ENCODE measurements at regions not wholly inside any gene's neighbourhood (a gene's known extent, or its start where the extent isn't known, plus 50 kb on each side); places are given as distances from the start of the nearest gene placed in this dataset.
"Not testable (repeated sequence)": the region's sequence is repeated elsewhere in the genome, so short reads cannot be mapped to it uniquely, and the experiment has no call there.

DNA sequence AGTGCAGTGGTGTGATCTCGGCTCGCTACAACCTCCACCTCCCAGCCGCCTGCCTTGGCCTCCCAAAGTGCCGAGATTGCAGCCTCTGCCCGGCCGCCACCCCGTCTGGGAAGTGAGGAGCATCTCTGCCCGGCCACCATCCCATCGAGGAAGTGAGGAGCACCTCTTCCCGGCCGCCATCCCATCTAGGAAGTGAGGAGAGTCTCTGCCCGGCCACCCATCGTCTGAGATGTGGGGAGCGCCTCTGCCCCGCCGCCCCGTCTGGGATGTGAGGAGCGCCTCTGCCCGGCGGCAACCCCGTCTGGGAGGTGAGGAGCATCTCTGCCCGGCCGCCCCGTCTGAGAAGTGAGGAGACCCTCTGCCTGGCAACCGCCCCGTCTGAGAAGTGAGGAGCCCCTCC, 88.5 kb upstream of the DCAF12L1 start:
- DNase-seq (ENCODE audit: low spot score): not testable (repeated sequence)

DNA sequence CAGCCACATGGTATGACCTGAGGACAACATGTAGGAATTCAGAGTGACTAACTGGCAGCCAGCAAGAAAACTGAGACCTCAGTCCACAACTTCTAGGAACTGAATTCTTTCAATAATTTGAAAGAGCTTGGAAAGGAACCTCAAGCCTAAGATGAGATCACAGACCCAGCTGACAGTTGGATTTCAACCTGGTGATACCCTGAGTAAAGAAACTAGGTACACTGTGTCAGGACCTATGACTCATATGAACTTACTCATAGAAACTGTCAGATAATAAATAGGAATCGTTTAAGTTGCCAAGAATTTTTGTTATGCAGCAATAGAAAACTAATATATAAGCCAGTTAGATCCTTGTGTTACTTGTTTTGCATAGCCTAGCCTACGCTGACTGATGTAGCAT, 102.4 kb upstream of the DCAF12L1 start:
- peak; percentile 14 for DNase-seq (ENCODE audit: low spot score)

DNA sequence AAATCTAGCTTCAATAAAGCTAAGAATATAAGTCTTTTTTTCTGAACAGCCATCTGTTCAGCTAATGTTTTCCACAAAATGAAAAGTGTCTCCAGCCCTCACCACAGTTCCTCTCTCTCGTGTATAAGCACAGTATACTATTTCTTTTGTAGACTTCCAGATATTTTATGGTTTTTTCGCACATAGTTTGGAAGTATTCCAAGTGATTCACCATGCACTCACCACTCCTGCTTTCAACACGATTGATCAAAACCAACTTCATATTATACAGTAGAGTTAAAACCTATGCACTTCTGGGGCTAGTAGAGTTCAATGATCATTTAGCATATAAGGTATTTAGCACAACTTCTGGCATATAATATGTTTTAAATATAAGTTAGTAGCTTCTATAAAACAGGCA, 105.8 kb upstream of the DCAF12L1 start:
- peak; percentile 7 for DNase-seq (ENCODE audit: low spot score)

DNA sequence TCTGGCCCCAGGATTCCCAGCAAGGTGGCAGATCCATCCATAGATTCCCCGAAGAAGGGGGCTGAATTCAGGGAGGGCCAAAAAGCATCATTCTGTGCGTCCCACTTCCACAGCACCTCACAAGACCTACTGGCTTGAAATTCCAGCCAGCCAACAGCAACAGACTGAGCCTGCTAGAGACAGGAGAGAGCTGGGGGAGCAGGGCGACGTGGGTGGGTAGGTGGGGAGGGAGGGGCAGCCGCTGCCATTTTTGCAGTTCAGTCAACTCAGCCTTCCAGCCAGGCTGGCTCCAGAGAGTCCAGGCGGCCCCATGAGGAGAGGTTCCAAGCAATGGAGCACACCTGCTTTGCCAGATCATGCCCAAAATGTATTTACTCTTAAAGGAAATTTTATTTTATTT, 117.6 kb upstream of the DCAF12L1 start:
- DNase-seq (ENCODE audit: low spot score): no peak

DNA sequence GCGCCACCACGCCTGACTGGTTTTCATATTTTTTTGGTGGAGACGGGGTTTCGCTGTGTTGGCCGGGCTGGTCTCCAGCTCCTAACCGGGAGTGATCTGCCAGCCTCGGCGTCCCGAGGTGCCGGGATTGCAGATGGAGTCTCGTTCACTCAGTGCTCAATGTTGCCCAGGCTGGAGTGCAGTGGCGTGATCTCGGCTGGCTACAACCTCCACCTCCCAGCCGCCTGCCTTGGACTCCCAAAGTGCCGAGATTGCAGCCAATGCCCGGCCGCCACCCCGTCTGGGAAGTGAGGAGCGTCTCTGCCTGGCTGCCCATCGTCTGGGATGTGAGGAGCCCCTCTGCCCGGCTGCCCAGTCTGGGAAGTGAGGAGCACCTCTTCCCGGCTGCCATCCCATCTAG, 120.8 kb upstream of the DCAF12L1 start:
- not testable (repeated sequence) for DNase-seq (ENCODE audit: low spot score)

DNA sequence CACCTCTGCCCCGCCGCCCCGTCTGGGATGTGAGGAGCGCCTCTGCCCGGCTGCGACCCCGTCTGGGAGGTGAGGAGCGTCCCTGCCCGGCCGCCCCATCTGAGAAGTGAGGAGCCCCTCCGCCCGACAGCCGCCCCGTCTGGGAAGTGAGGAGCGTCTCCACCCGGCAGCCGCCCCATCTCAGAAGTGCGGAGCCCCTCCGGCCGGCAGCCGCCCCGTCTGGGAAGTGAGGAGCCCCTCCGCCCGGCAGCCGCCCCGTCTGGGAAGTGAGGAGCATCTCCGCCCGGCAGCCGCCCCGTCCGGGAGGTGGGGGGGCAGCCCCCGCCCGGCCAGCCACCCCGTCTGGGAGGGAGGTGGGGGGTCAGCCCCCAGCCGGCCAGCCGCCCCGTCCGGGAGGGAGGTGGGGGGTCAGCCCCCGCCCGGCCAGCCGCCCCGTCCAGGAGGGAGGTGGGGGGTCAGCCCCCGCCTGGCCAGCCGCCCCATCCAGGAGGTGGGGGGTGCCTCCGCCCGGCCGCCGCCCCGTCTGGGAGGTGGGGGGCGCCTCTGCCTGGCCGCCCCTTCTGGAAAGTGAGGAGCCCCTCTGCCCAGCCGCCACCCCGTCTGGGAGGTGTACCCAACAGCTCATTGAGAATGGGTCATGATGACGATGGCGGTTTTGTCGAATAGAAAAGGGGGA, 121.3 kb upstream of the DCAF12L1 start:
- not testable (repeated sequence) for DNase-seq (ENCODE audit: low spot score)

DNA sequence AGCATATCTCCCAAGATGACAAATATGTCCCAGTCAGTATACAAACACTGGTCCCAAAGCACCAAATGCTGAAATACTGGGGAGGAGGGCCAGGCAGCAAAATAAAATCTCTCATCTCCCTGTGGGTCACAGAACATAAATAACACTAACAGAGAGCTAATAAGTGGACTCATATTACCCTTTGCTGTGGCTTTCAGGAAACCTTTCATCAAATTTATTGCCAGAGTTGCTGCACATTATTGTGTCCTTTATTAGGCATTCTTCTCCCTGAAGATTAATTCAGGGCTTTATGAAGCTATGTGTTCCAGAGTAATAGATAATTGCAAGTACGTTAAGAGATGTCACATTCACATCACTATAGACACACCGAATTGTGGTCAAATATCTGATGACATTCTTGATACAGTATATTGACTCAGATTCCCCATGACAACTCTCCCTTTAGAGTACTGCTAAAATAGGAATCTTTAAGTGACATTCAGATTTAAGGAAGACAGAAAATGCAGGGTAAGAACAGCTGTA, 124.1 kb upstream of the PRR32 start:
- no peak for DNase-seq (ENCODE audit: low spot score)

DNA sequence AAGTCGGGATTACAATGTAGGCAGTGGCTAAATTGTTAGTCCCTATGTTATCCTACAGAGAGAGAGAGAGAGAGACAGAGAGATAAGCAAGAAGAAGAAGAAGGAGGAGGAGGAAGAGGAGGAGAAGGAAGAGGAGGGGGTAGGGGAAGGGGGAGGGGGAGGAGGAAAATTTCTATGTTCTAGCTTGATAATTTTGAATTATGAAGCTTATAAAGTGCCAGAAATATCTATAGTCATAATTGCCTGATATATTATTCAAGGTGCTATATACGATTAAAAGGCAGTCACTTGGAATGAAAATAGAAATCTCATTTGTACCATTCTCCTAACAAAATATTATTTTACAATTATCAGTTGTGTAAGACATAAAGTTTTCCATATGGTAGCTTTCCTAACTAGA, 122.4 kb upstream of the PRR32 start:
- DNase-seq (ENCODE audit: low spot score): no peak

DNA sequence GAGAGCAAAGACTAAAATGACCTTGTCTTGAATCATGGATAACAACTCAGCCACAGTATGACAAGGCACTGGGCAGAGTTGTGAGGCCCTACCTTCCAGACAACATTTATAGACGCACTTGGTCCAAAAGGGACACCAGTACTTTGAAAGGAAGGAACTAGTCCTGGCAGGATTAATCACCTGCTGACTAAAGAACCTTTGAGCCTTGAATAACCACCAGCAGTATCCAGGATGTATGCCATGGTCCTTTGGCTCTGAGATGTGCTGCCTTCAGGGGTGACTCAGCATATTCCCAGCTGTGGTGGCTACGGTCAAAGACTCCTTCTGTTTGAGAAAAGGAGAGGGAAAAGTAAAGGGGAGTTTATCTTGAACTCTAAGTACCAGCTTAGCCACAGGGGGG, 118.1 kb upstream of the PRR32 start:
- DNase-seq (ENCODE audit: low spot score): no peak

DNA sequence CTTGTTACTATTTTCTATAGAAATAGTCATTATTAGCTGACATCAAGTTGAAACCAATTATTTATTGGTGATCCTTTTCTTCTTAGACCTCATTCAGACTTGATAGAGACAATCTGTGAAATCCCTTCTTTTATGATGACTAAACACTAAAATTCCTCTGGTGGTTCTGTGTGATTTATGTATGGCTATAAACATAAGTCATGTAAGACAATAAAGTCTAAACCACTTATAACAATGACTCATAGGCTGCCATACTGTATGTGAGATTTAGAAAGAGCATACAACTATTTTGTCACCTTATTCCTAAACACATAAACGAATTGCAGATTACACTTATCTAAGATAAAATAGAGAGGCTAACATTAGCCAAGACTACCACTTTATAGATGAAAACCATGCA, 101.1 kb upstream of the PRR32 start:
- no peak for DNase-seq (ENCODE audit: low spot score)

DNA sequence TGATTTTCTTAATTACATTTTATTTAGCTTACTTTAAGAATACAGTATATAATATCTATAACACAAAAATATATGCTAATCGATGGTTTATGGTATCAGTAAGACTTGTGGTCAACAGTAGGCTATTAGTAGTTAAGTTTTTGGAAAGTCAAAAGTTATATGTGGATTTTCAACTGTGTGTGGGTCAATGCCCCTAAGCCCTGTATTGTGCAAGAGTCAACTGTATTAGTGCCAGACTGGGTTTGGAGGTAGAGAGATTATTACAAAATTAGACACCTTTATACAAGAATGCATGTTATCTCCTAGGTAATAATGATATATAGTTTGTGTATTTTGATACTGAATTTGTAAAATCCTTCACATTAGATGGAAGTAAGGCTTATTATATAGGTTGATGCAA, 100.3 kb upstream of the PRR32 start:
- DNase-seq (ENCODE audit: low spot score): no peak

DNA sequence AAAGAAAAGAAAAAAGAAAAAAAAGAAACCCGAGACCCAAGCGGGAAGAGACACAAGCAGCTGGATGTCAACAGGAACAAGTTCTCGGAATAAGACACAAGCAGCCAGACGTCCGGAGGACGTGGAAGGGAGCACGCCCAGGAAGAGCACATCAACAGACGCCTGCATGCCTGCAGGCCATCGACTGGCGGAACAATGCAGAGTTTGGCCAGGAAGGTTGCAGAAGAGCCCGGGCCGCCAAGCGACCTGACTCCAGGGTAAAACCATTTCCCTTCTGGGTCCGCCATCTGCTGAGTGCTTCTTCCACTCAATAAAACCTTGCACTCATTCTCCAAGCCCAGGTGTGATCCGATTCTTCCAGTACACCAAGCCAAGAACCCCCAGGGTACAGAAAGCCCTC, 95.6 kb upstream of the PRR32 start:
- no peak for DNase-seq (ENCODE audit: low spot score)

DNA sequence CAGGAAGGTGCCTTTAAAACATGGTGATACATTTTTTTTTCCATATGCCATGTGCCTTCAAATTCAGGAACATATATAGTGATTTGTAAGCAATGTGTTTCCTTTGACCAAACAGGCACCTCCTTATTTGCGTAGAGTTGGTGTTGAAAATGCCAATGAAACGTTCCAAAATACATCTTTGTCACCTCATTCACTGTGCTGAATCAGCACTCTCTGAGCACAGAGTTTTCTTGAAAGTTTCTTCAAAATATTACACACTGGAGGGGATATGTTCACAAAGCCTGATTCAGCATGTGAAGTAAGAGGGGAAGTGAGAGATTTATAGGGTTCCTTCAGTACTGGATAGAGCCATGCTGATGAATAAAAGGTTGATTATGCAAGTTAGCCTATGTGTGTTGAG, 85.7 kb upstream of the PRR32 start:
- DNase-seq (ENCODE audit: low spot score): no peak

Data from RKO (cell line).